ENCODE measurements at regions not wholly inside any gene's neighbourhood (a gene's known extent, or its start where the extent isn't known, plus 50 kb on each side); places are given as distances from the start of the nearest gene placed in this dataset.

DNA sequence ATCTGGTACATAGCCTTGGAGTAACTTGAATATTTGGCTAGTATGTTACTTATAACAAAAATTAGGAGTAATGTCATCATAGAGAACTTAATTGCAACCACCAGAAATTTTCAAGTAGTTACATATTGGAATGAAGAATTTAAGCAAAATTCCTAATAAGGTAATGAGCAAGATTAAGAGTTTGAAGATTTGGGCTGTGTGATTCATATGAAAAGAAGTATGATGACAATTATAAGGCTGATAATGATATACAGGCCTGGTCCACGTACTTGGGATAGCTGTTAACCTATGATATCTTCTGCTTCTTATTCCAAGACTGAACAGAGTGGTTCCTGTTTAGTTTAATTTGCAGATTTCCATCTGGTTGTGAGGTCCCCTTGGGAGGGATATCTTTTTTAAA is 463.9 kb downstream of the RAPGEF2 start:
- ATAC-seq, result no peak

DNA sequence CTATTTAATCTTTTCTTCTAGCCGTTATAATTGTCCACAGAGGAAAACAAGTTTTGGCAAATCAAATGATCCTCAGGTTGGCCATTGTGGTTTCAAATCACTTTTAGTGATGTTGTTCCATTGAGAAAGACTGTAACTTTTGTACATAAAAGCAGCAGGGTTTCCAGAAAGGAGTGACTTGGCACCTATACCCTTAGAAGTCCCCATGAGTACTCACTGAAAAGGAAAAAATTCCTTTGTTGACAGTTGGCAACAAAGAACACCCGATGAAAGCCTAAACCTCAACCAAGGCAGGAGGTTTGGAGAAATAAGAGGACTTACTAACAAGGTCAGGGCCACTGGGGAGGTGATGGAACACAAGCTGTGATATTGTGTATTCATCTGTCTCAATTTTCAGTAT is 474.4 kb downstream of the RAPGEF2 start:
- intact Hi-C loops (cut with DNase I, micrococcal nuclease), result no loop called here
- no peaks in the 10 kb centered on the region for H3K36me3 ChIP-seq (ENCODE audit: low read depth)
- no peaks in the 10 kb centered on the region for H3K9me3 ChIP-seq
- no peaks in the 10 kb centered on the region for H3K4me1 ChIP-seq (ENCODE audit: low read depth)
- ATAC-seq, result no peak
- TF ChIP-seq, protein P1, sequence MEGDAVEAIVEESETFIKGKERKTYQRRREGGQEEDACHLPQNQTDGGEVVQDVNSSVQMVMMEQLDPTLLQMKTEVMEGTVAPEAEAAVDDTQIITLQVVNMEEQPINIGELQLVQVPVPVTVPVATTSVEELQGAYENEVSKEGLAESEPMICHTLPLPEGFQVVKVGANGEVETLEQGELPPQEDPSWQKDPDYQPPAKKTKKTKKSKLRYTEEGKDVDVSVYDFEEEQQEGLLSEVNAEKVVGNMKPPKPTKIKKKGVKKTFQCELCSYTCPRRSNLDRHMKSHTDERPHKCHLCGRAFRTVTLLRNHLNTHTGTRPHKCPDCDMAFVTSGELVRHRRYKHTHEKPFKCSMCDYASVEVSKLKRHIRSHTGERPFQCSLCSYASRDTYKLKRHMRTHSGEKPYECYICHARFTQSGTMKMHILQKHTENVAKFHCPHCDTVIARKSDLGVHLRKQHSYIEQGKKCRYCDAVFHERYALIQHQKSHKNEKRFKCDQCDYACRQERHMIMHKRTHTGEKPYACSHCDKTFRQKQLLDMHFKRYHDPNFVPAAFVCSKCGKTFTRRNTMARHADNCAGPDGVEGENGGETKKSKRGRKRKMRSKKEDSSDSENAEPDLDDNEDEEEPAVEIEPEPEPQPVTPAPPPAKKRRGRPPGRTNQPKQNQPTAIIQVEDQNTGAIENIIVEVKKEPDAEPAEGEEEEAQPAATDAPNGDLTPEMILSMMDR (IDR thresholded peaks at IDR 0.05), result no peak
- no peak overlapping the region for H3K4me3 ChIP-seq
- DNase-seq, result no peak

More for the DNA sequence above, 463.9 kb downstream of the RAPGEF2 start:
- TF ChIP-seq, protein P1 (IDR thresholded peaks at IDR 0.05), result no peak
- Histone ChIP-seq H3K4me3 (no peak overlapping the region), H3K9me3 (no peaks in the 10 kb centered on the region), H3K36me3 (ENCODE audit: low read depth) (no peaks in the 10 kb centered on the region), H3K4me1 (ENCODE audit: low read depth) (no peaks in the 10 kb centered on the region)
- intact Hi-C loops (cut with DNase I, micrococcal nuclease), result no loop called here
- no peak for DNase-seq

DNA sequence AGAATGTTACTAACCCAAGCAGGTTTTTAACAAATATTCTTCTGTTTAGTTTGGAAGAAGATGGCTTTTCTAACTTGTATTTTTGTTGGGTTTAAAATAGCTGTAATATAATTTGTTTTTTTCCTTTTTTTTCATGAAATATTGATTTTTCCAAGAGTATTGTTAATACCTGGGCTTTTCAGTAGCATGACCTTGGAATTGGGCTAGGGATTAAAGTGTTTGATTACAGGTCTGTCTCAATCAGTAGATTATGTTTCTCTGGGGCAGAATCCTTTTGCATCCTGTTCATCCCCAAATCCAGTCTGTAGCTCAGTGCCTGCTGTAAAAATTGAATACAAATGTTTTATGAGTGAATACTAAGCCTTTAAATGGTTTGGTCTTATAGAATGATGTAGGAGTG is 479.8 kb downstream of the RAPGEF2 start:
- Histone ChIP-seq H3K9me3 (peaks cover 8% of the 10 kb centered on the region), H3K36me3 (ENCODE audit: low read depth) (no peaks in the 10 kb centered on the region), H3K4me3 (no peak overlapping the region), H3K4me1 (ENCODE audit: low read depth) (no peaks in the 10 kb centered on the region)
- intact Hi-C loops (cut with DNase I, micrococcal nuclease), result no loop called here
- no peak for DNase-seq
- TF ChIP-seq, protein P1 (IDR thresholded peaks at IDR 0.05), result no peak
- no peak for ATAC-seq

DNA sequence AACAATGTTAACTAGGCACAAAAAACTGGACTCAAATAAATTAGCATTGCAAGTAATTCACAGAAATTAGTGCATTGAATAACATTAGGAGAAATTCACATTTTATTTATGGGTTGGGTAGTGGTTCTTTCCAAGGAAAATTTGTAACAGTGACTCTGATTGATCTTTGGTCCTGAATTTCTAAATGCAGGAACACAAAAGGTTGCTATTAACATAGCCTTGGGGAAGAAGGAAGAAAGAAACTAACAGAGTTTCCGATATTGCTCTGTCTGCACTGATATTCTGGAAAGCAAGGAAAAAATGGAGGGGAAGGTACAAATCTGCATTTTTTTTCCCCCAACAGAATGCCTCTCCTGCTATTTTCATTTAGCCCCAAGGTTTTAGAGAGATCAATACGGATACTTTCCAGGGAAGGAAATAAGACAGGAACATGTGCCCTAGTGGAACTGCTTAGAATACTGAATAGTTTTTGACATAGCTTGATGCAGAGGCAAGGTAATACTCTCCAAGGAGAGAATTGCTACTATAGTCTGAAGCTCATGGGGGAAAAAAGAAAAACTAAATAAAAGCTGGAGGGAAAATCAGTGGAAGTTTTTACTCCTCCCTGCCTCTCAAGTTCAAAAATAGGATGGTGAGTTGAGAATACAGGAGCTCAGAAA is 490.1 kb downstream of the RAPGEF2 start:
- TF ChIP-seq, protein P1 (IDR thresholded peaks at IDR 0.05), result no peak
- ATAC-seq (no peak), DNase-seq (no peak)
- intact Hi-C loops (cut with DNase I, micrococcal nuclease), result no loop called here
- no peaks in the 10 kb centered on the region for H3K9me3 ChIP-seq
- H3K4me1 ChIP-seq (ENCODE audit: low read depth), result no peaks in the 10 kb centered on the region
- H3K36me3 ChIP-seq (ENCODE audit: low read depth), result no peaks in the 10 kb centered on the region
- H3K4me3 ChIP-seq, result no peak overlapping the region

DNA sequence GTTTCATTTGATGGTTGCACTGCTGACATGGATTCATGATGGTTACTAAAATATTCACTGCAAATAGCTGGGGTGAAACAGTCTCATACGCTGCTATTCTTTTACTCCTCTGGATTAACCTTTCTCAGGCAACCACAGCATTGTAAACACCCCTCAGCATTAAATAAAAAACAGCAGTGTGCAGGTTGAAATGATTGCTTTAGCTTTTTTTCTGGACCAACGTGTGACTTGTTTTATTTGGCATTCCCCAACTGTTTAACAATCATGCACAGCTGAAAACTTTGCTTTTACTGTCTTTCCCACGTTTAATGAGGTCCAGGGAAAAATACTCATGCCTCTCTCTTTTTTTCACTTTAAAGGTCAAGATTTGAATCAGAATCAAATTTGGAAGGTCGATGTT is 490.8 kb downstream of the RAPGEF2 start:
- intact Hi-C loops (cut with DNase I, micrococcal nuclease), result no loop called here

More for the DNA sequence above, 490.8 kb downstream of the RAPGEF2 start:
- DNase-seq, result no peak
- TF ChIP-seq, protein P1 (IDR thresholded peaks at IDR 0.05), result no peak
- ATAC-seq, result no peak
- Histone ChIP-seq H3K9me3 (no peaks in the 10 kb centered on the region), H3K4me1 (ENCODE audit: low read depth) (no peaks in the 10 kb centered on the region), H3K4me3 (no peak overlapping the region), H3K36me3 (ENCODE audit: low read depth) (no peaks in the 10 kb centered on the region)

Data from mucosa of descending colon (tissue), 3 donors.